NCI-H2107 treated with DMSO at 0.1 percent for 48 hours (cell line): ENCODE measurements at regions not wholly inside any gene's neighbourhood (a gene's known extent, or its start where the extent isn't known, plus 50 kb on each side); places are given as distances from the start of the nearest gene placed in this dataset.
"Not testable (repeated sequence)": the region's sequence is repeated elsewhere in the genome, so short reads cannot be mapped to it uniquely, and the experiment has no call there.

Source experiments
- DNase-seq: peaks from one replicate; lab custom pipeline; 2025; ENCODE audit not compliant: unreplicated experiment; lab: John Stamatoyannopoulos, UW

DNA sequence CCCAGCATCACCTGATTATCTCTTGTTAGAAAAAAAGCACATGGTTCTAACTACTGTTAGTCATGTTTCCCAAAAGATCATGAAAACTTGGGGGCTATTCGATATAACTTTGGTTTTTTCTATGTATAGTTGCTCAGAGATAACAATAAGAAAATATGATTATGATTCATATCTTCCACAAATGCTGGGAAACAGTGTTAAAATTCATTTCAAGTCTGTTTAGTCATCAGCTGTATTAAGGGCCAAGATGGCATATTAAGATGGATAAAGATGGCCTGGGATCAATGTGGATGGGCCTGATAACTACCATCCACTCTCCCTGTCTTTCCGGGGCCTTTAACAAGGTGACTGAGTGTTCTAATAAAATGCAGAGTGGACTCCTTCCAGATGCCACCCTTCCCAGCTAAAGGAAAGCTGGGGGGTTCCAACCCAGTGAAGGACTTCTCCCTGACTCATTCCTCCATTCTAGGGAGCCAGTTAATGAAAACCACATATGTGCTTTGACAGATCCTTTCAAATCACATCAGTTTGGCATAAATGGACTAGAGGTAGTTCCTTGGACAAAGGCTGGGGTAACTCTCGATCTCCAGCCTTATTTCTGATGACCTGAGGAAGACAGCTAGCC lies 221.6 kb downstream of the VAPA start:
- DNase-seq = no peak

GRCh38 chr18:10138719-10139118 lies 224.9 kb downstream of the VAPA start:
- no peak for DNase-seq

DNA sequence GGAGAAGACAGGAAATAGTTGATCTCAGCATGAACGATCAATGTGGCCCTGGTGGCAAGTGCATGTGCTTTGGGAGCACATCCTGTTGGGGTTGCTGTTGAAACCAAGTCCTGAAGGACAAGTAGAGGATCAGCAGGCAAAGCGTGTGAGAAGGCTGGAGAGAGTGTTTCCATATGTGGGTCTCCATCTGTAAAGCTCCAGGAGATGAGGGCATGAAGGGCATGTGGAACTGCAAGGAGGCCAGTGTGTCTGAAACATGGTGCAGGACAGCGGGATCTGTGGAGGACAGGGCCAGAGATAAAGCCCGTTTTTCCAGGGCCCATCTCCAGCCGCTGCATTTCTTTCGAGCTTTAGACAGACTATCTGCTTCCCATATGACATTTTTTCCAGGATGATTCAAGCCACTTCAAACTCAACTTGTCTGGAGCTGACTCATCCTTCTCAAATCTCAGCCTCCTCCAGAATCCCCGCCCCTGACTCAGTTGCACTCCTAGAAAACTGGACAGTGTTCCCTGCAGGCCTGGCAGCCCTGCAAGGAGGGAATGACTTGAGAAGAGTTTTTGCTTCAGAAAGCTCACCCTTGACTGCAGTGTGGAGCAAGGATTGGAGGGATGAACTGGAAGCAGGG lies 226.1 kb downstream of the VAPA start:
- DNase-seq = no peak

DNA sequence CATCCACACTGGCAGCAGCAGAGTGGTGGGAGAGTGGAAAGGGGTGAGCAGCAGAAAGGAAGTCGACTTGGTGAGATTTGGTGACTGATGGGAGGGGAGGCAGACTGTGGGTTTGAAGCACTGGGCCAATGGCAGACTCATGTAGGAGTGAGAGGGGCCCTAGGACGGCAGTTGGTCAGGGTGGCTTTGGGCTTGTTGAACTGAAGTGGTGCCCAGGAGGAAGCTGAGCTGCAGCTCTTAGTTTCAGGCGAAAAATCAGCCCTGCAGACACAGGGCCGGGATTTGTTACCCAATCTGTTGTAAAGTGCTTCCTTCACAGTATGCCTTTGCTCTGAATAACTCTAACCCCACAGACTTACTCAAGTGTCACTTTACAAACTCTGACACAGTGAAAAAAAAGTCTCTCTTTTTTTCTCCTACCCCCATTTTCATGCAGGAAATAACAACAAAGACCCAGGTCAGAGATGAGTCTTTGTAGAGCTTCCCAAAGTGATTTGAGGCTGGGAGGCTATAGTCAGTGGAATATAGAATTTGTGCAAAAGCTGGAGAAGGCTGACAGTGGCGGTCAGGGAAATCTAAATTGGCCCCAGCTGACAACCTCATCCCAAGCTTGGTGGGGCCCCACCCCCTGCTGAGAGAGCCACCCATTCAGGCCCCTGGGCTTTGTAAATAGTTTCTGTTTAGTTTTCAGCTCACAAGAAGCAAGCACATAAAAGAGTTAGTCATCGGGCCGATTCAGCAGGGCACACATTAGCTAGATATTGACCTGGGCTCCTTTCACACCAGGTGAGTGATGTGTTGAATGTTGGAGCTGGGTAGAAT lies 226.9 kb downstream of the VAPA start:
- DNase-seq = no peak

DNA sequence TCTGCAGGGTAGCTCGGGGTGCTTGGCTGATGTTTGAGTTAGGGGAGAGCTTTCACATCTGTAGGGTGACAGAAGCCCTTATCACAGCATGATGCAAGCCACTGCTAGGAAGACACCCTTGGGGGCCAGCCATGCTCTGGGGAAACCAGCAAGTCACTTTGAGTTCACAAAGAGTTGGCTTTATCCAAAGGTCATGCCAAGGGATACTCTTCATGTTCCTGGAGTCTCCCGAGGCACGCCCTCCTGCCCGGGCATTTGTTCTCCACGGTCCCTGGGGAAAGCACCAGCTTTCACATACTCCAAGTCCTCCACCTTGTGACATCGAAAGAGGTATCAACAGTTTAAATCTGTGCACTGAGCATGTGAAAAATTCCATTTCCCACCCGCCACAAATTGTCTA lies 227.7 kb downstream of the VAPA start:
- DNase-seq = no peak

GRCh38 chr18:10142056-10142455 lies 228.2 kb downstream of the VAPA start:
- no peak for DNase-seq

DNA sequence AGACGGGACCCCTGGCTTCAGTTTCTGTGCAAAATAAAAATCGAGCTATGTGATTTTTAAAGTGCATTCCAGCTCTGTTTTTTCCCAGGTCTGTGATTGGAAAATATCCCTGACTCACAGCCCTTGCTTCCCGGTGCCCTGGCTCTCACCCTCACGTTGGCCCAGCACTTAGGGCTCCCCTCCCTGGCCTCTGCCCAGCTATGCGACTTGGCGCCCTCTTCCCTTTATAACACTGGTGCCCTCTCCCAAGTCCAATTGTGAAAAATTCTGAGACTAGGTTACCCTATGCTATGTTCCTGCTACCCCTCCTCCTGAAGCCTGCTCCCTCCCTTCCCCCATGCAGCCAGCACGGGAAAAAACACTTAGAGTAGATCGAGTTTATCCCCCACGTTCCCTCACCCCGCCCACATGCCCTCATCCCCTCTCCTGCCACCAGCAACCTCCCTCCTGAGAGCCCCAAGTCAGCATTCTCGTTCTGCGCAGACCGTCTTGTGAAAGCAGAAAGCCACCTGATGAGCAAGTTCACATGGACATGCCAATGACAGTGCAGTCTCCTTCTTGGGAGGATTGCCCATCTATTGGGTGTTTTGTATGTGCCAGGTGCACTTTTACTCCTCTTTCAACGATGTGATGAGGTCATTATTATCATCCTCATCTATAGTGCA lies 228.8 kb downstream of the VAPA start:
- DNase-seq = no peak

- DNase-seq = no peak
These were observed 229.8 kb downstream of the VAPA start for GRCh38 chr18:10143596-10143995.

DNA sequence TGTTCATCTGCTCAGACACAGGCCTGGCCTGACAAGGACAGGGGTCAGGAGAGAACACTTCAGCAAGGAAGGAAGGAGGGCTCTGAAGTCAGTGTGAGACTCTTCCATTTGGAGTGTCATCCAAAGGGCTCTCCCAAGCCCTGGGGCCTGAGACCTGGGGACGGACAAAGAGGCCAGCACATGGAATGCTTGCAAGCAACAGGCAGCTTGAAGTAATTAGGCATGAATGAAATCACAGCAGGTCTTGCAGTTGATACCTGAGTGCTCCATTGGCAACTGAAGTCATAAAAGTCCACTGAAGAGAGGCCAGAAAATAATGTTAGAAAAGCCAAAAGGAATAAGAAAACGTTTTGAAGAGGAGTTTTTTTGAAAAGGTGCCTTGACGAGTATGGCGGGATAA lies 231.7 kb downstream of the VAPA start:
- DNase-seq = no peak

GRCh38 chr18:10147226-10147625 lies 233.4 kb downstream of the VAPA start:
- no peak for DNase-seq

GRCh38 chr18:10147752-10148151 lies 233.9 kb downstream of the VAPA start:
- DNase-seq = no peak

- no peak for DNase-seq
These were observed 234.5 kb downstream of the VAPA start for GRCh38 chr18:10148189-10148929.

DNA sequence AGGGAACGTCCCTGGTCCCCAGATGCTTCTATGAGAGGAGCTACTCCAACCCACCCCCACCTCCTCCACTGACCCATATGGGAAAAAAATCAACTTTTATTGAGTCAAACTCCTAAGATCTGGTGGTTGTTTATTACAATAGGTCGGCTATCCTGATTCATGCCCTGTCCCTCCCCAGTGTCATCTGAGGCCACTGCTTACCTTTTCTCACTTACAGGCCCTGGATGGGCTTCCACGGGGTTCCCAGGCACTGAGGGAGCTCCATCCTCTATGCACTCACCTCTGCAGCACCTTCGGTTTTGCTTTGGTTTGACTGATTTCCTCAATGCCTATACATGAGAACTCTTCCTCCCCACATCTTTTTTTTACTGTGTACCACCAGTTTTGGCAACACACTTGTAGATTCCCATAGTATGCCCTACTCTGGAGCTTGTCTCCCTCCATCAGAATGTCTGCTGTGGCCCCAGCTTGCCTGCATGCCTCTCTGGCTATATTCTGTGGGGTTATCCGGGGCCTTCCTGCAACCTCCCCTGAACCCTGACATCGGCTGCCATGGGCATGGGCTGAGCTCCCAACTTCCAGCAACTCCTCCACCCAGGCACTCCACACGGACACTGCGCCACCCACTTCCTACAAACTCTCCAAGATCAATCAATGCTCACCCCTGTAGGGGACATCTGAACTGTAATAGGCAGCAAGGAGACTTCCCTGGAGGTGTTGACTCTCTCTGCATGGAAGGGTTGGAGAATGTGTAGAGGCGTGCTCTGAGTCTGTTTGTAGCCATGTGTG lies 236.1 kb downstream of the VAPA start:
- no peak for DNase-seq

GRCh38 chr18:10150576-10150975 lies 236.8 kb downstream of the VAPA start:
- not testable (repeated sequence) for DNase-seq

GRCh38 chr18:10152475-10152874 lies 238.7 kb downstream of the VAPA start:
- DNase-seq = no peak

DNA sequence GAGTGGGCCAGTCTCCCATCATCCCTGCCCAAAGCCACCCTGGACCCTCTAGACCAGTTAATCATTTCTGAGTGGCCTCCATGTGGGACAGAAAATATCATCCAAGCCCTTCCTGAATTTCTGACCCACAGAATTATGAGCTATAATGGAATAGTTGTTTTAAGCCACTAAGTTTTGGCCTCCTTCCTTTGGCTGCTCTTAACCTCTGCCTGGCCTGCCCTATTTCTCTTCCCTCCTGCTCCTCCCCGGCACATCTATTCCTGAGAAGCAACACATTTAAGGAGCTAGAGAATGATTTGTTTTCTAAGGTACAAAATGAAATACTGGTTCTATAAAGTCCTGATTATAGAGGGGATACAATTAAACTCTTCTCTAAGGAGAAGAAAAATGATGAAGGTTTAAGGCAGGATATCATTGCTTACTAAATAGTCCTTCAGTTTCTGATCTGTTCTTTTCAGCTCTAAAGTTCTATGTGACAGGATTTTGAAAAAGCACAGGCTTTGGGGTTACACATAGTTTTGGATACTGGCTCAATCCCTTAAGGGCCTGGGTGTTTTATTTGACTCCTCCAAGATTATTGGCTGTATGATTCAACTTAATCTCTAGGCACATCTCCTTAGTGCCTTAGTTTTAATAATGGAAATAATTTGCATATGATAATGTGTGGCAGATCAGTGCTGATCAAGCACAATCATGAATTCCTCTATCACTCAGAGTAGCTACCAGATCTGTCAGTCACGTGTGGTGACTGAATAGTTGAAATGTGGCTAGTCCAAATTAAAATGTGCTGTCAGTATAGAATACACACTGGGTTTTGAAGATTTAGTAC lies 240.3 kb downstream of the VAPA start:
- DNase-seq = no peak

- no peak for DNase-seq
These were observed 243.9 kb downstream of the VAPA start for GRCh38 chr18:10157706-10158105.

- DNase-seq = no peak
These were observed 246.4 kb downstream of the VAPA start for GRCh38 chr18:10160251-10160650.

DNA sequence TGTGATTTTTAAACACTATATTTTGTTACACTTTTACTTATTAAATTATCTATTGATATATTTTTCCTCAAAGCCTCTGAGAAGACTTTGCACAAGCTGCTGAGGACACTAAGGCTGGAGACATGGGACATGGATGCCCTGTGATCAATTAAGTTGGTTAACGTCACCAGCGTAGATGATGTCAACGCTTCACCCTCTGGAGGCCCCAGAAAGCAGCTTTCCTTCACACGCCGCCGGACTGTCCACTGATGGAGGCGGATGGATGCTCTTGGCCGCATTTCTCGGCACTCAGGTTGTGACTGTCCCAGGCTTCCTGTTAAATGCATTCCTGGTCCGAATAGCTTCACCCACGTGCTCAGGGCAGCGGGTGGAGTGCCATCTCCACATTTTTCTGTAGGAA lies 247.5 kb downstream of the VAPA start:
- no peak for DNase-seq
